Activated CD4-positive, alpha-beta memory T cell treated with anti-CD3 and anti-CD28 coated beads for 36 hours (primary cell): ENCODE measurements at regions not wholly inside any gene's neighbourhood (a gene's known extent, or its start where the extent isn't known, plus 50 kb on each side); places are given as distances from the start of the nearest gene placed in this dataset.

ENCODE experiments used
- CTCF ChIA-PET: fragments of 350-600 bp; sonication (Branson Sonifier 250); formaldehyde crosslinking; loops from one replicate; lab custom pipeline; 2021; ENCODE audit warnings: antibody characterized with exemption, inconsistent platforms; lab: Charles Lee
- POLR2A ChIA-PET: fragments of 350-600 bp; sonication (Branson Sonifier 250); formaldehyde crosslinking; loops from one replicate; lab custom pipeline; 2021; ENCODE audit warnings: antibody characterized with exemption; lab: Charles Lee
- DNase-seq: peaks from one replicate; pipeline ENCODE4 v3.0.0-alpha.2; 2020
- H3K27ac Mint-ChIP-seq: one replicate; pipeline ENCODE4 v1.8.0; 2021; ENCODE audit warnings: mixed read lengths
- H3K27me3 Mint-ChIP-seq: one replicate; pipeline ENCODE4 v1.8.0; 2021; ENCODE audit warnings: mixed read lengths
- H3K36me3 Mint-ChIP-seq: one replicate; pipeline ENCODE4 v1.8.0; 2021; ENCODE audit warnings: mixed read lengths
- H3K4me1 Mint-ChIP-seq: one replicate; pipeline ENCODE4 v1.8.0; 2021; ENCODE audit warnings: low read depth, mixed read lengths
- H3K4me3 Mint-ChIP-seq: one replicate; pipeline ENCODE4 v1.8.0; 2021; ENCODE audit warnings: mild to moderate bottlenecking, mixed read lengths
- H3K9me3 Mint-ChIP-seq: one replicate; pipeline ENCODE4 v1.8.0; 2021; ENCODE audit warnings: mixed read lengths
- intact Hi-C: fragments of 100-400 bp; cut with micrococcal nuclease; formaldehyde crosslinking; loops from one replicate; pipeline ENCODE4 v1.15.1; 2023

DNA sequence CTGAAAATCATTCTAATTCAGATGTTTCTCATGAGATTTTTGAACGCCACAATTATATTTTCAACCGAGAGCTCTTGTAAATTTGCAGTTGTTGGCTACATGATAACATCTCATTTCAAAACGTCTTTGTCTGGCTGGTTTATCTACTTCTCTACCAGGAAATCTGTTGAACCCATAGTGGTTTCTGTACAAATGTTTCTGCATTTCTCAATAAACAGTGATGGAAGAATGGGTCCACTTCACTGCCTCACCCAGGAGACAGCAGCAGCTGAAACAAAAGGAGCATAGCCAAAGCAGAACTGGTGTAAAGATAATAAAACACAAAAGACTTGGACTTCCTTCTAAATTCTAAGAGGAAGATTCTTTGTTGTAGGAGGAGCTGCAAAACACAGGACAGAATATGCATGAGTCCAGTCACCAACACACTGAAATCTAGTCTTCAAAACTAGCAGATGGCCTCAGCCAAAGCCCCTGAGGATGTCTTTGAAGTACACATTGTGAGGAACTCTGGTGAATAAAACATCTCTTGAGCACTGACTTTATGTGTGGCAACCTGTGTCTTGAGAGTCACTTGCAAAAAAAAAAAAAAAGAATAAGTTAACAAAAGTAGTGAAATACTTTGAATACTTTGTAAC, 68.6 kb upstream of the FGF14 start:
- POLR2A ChIA-PET, result no interaction called here
- no peak overlapping the region for H3K4me3 Mint-ChIP-seq
- intact Hi-C loops, result no loop called here
- peaks cover 18% of the 10 kb centered on the region for H3K27me3 Mint-ChIP-seq
- CTCF ChIA-PET, result no interaction called here
- no peak for DNase-seq
- H3K36me3 Mint-ChIP-seq, result no peaks in the 10 kb centered on the region
- H3K9me3 Mint-ChIP-seq, result no peaks in the 10 kb centered on the region
- H3K4me1 Mint-ChIP-seq, result no peaks in the 10 kb centered on the region
- H3K27ac Mint-ChIP-seq, result no peak overlapping the region

DNA sequence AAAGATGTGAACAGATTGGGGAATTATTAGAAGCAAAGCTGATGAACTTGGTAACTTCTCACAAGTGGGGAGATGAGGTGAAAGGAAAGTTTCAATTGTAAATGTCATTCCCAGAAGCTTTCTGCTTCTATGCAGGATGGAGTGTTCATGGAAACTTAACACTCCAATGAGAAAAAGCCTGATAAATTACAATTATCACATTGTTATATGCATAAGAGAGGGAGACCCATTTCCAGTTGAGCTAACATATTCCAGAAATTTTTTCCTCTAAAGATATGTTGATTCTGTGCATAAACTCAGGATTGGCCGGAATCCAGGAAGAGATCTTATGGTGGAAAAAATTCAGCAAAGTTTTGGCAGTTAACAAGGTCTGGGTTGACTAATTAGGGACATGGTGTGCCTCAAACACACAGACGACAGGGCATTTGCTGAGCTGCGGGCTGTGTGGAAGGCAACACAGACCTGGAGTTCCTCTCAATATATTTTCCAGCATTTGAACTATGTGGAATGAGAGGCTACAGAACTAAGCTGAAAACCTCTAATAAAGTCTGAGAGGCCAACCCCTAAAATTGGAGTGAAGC, 64.9 kb upstream of the FGF14 start:
- no peaks in the 10 kb centered on the region for H3K36me3 Mint-ChIP-seq
- no peaks in the 10 kb centered on the region for H3K9me3 Mint-ChIP-seq
- DNase-seq, result no peak
- H3K27me3 Mint-ChIP-seq, result peaks cover 21% of the 10 kb centered on the region
- CTCF ChIA-PET, result interaction anchor here (1.5 kb wide), 1 partner anchor 10 kb away, joined by 5 read pairs; no protein-coding TSS in a partner anchor
- H3K4me1 Mint-ChIP-seq, result no peaks in the 10 kb centered on the region
- H3K27ac Mint-ChIP-seq, result no peak overlapping the region
- intact Hi-C loops, result no loop called here
- POLR2A ChIA-PET, result no interaction called here
- H3K4me3 Mint-ChIP-seq, result no peak overlapping the region

DNA sequence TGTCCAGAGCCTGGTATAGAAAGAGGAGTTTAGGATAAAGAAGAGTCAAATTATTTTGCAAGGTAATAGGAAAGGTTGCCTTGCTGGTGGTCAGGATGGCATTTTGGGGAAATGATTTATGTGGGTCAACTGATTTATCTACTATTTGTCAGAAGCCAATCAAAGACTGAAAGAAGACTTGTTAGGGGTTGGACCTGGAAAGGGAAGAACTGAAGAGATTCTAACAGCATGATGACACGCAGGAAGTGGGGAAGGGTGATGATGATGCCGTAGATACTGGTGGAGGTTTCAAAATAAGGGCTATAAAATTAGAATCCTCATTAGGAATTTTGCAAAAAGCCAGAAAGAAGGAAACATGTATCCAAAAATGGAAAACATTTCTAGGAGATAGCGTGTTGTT, 60.7 kb upstream of the FGF14 start:
- no peaks in the 10 kb centered on the region for H3K9me3 Mint-ChIP-seq
- peaks cover 13% of the 10 kb centered on the region for H3K27me3 Mint-ChIP-seq
- H3K4me3 Mint-ChIP-seq, result no peak overlapping the region
- no peaks in the 10 kb centered on the region for H3K36me3 Mint-ChIP-seq
- H3K4me1 Mint-ChIP-seq, result peaks cover 1% of the 10 kb centered on the region
- ChIA-PET CTCF (no interaction called here), POLR2A (no interaction called here)
- DNase-seq, result no peak
- intact Hi-C loops, result no loop called here
- no peak overlapping the region for H3K27ac Mint-ChIP-seq

DNA sequence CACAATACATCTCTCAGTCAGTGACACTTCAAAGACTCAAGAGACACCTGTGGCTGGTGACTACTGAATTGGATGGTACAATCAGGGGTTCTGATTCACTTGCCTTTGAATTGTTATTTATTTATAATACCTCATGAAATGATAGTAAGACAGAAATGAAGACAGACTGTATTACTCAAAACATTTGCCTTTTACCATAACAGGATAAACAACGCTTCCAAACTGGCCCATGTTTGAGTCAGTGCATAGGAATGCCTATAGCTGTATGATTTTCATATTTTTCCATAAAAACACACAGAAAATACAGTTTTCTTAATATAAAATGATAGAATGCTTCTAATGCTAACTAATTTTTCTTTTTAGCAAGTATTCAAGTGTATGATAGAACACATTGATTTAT, 59.5 kb upstream of the FGF14 start:
- Mint-ChIP-seq H3K9me3 (no peaks in the 10 kb centered on the region), H3K27ac (no peak overlapping the region), H3K4me3 (no peak overlapping the region), H3K36me3 (no peaks in the 10 kb centered on the region), H3K27me3 (peaks cover 11% of the 10 kb centered on the region), H3K4me1 (peaks cover 5% of the 10 kb centered on the region)
- ChIA-PET POLR2A (no interaction called here), CTCF (no interaction called here)
- DNase-seq, result no peak
- intact Hi-C loops, result no loop called here

DNA sequence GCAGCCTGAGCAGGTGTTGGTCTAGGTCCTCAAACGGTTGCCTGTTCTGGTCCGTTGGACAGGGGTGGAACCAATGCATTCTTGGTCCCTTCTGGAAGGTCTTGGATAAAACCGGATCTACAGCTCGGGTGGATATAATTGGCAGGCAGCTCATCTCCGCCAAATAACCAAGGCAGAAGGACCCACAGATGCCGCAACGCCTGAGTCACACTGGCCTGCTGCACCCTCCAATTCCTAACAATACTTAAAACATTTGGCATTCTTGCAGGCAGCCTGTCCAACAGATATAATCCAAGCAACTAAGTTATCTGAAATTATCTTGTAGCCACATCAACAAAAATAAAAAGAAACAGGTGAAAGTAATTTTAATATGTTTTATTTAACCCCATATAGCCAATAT, 59.0 kb upstream of the FGF14 start:
- peaks cover 11% of the 10 kb centered on the region for H3K27me3 Mint-ChIP-seq
- ChIA-PET POLR2A (no interaction called here), CTCF (no interaction called here)
- intact Hi-C loops, result no loop called here
- DNase-seq, result no peak
- H3K4me1 Mint-ChIP-seq, result peaks cover 5% of the 10 kb centered on the region
- H3K4me3 Mint-ChIP-seq, result no peak overlapping the region
- no peaks in the 10 kb centered on the region for H3K36me3 Mint-ChIP-seq
- no peaks in the 10 kb centered on the region for H3K9me3 Mint-ChIP-seq
- H3K27ac Mint-ChIP-seq, result no peak overlapping the region

DNA sequence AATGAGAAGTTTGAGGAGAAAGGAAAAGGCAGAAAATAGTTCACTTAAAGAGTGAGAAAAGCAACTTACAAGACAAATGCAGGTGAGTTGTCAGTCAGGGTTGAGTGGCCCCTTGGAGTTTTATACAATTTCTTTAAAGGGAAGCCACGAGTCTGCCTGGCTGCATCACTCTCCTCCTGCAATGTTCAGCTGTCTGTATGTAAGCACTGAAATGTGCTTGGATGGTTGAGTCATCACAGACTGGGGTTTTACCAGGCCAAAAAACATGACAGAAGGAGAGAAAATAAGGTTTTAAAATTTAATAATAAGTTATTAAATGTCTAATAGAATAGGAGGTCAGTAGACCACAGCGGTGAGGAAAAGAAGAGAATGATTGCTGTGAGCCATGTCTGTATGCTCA, 51.0 kb upstream of the FGF14 start:
- H3K27me3 Mint-ChIP-seq, result peaks cover 2% of the 10 kb centered on the region
- CTCF ChIA-PET, result no interaction called here
- peaks cover 5% of the 10 kb centered on the region for H3K4me1 Mint-ChIP-seq
- POLR2A ChIA-PET, result no interaction called here
- intact Hi-C loops, result loop anchor here (10.0 kb wide), 1 partner anchor 938 kb away; no protein-coding TSS in a partner anchor
- no peaks in the 10 kb centered on the region for H3K36me3 Mint-ChIP-seq
- H3K4me3 Mint-ChIP-seq, result no peak overlapping the region
- no peak overlapping the region for H3K27ac Mint-ChIP-seq
- no peak for DNase-seq
- no peaks in the 10 kb centered on the region for H3K9me3 Mint-ChIP-seq
